NCI-H526 (cell line): ENCODE measurements at regions not wholly inside any gene's neighbourhood (a gene's known extent, or its start where the extent isn't known, plus 50 kb on each side); places are given as distances from the start of the nearest gene placed in this dataset.

Source experiments
- DNase-seq, 2 experiments: peaks; one replicate each; lab custom pipeline; 2025; lab: John Stamatoyannopoulos, UW

DNA sequence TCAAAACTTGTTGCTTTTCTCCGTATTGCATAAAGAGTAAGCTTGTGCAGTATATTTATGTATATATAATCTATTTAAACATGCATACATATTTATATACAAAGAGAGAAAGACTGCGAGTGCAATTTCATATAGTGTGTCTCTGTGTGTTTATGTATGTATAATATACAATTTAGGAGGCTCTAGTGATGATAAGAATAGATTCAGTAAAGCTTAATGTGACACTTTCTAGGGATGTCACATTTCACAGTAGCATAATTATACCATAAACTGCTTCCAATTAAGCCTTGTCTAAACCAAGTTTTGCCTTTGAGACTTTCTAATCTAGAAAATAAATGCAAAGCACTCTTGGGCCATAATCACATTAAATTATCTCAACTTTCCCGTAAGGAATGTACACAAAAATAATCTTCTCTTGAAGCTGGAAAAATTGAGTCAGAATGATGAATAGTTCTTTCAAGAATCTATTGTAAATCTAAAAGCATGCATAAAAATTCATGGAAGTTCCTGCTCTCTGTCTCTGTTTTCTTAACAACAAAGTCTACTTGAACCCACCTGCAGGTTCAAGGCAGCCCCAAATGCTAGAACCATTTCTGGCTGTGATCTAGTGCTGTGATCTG is 114.1 kb upstream of the NPY2R start:
- DNase-seq = no peak

DNA sequence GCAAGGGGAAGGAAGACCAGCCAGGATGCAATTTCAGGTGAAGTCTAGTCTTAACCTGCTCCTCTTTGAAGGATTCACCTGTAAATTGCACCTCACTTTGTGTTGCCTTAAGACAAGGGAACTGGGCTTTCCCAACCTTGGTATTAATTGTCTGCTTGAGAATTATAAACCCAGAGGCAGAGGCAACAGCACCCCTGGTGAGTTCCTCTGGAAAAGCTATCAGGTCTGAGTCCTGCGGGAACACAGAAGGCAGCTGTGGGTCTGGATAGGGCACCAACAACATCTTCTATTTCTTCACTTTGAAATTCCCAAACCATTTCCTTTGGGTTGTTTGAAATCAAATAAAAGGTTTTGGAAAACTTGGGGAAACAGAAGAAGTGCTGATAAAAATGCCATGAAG is 109.2 kb upstream of the NPY2R start:
- DNase-seq = no peak

DNA sequence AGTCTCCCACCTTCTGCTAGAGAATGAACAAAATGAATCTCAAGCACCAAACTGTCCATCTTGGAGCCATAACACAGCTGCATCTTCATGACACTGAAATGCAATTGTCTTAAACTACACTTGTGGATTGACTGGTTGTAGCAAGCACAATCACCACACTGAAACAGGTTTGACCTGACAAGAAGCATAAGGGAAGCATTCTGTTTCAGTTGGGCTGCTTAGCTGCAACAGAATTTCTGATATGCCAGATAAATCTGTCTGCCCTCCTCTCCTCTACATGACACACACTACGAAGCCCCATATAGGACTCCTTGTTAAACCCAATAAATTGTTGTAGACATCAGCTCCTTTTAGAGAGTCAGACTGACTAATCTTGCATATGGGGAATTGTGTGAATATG is 101.8 kb upstream of the NPY2R start:
- DNase-seq = no peak

- DNase-seq = no peak
Measured at GRCh38 chr4:155107059-155107458, 101.4 kb upstream of the NPY2R start.

DNA sequence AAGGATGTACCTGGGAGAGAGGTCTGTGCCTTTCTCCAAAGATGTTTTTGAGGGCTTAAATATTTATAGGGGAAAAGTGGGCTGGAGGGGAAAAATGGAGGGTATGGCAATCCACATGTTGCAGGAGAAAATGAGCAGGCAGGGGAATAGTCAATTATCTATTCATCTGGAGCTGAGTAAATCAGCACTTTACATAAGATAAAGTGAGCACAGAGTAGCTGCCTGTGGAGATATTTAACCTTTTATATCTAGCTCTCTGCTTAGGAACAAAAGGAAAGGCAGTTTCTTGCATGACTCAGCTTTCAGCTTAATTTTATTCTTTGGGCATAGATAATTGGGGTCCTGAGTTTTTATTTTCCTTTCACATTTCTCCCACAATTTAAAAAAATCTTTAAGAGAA is 93.6 kb upstream of the NPY2R start:
- DNase-seq = no peak

DNA sequence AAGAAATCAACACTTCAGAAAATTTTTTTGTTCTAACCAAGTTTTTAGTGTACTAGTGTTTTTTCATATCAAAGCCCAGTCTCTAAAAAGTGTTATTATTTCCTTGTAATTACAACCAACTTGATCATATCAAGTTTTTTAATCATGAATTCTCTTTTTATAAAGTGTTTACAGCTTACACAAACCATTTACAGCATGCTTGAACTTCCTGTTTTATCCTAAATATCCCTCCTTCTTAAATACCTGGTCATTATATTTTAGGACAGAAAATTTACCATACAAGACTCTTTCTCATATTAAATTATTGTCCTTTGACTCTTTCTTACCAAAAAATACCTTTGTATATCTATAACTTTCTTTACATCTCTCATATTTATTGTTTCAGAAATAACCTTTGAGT is 89.4 kb upstream of the NPY2R start:
- no peak for DNase-seq

GRCh38 chr4:155120536-155120935 is 87.9 kb upstream of the NPY2R start:
- no peak for DNase-seq

- DNase-seq = no peak
Measured at GRCh38 chr4:155122382-155122781, 86.1 kb upstream of the NPY2R start.

DNA sequence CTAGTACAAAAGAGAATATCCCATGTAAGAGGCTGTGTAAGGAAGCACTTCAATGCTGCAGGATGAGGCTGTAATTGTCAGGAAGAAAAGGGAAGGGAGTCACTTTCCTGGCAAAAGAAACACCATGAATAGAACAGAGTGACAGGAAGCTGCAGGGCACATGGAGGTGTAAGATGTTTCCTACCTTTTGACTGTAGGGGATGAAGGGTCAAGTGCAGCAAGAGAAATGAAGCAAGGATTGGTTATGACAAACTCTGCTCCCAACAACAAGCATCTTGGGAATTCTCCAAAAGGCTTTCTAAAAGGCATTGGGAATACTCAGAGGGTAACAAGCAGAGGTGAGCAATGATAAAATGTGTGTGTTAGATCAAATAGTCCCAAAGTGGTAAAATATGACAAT is 74.3 kb upstream of the NPY2R start:
- no peak for DNase-seq

DNA sequence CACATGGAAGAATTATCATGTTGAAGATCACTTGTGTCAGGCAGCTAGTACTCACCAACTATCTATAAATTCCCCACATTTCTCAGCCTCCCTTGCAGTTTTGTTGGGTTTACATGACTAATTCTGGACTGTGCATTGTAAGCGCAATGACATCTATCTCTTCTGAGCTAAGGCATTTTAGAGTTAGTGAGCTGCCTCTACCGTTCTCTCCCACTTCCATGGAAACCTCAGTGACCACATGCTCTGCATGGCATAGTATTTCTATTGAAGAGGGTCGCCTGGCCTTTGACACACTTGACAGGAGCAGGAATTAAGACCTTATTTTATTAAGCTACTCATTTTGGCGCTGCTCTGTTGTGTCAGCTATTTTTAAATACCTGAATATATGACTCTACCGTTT is 67.5 kb upstream of the NPY2R start:
- no peak for DNase-seq

DNA sequence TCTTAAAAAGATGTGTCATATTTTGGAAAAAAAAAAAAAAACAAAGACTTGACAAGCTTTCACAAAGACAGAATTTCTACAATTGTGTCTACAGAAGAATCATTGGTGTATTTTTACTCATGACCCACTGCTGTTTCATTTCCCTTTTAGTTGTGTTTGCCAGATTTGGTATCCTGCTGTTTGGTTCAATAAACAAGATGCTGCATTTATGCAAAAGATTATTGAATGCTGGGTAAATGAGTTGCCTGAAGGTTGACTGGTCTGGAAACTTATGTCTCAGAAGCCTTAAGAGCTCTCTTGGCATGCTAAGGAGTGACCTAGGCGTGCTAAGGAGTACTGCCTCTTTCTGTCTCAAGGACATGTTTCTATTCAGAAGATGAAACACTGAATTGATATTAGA is 64.9 kb upstream of the NPY2R start:
- DNase-seq = no peak
